GM12801 (cell line): ENCODE measurements at regions not wholly inside any gene's neighbourhood (a gene's known extent, or its start where the extent isn't known, plus 50 kb on each side); places are given as distances from the start of the nearest gene placed in this dataset.

Experiments used
- CTCF ChIP-seq: IDR thresholded peaks from one replicate; pipeline ENCODE4 v1.5.1; 2011; ENCODE audit warnings: control low read depth; ENCODE audit not compliant: insufficient read length; ENCODE audit errors: extremely low read depth

GRCh38 chr5:61617995-61618525 lies 286.0 kb downstream of the ZSWIM6 start:
- TF ChIP-seq CTCF: no peak

- no peak for TF ChIP-seq CTCF
These were observed 286.5 kb downstream of the ZSWIM6 start for GRCh38 chr5:61618577-61618976.

GRCh38 chr5:61619289-61619688 lies 287.2 kb downstream of the ZSWIM6 start:
- no peak for TF ChIP-seq CTCF

GRCh38 chr5:61619777-61620518 lies 287.9 kb downstream of the ZSWIM6 start:
- no peak for TF ChIP-seq CTCF

- TF ChIP-seq CTCF: no peak
These were observed 288.7 kb downstream of the ZSWIM6 start for GRCh38 chr5:61620699-61621182.

- no peak for TF ChIP-seq CTCF
These were observed 289.2 kb downstream of the ZSWIM6 start for GRCh38 chr5:61621202-61621650.

GRCh38 chr5:61622156-61622555 lies 290.1 kb downstream of the ZSWIM6 start:
- TF ChIP-seq CTCF: no peak
